Uterus (tissue), 2 donors: ENCODE measurements at regions not wholly inside any gene's neighbourhood (a gene's known extent, or its start where the extent isn't known, plus 50 kb on each side); places are given as distances from the start of the nearest gene placed in this dataset.

Source experiments
- CTCF ChIP-seq, 4 experiments: fragments of 200-600 bp in 2 of 4; fragments of 450-650 bp in 2 of 4; sonication (generic) in 2 of 4; IDR thresholded peaks; one replicate each; pipeline ENCODE4 v1.5.1; 2016 to 2019; ENCODE audit warnings: antibody characterized with exemption in 4 of 4, mild to moderate bottlenecking in 2 of 4, moderate library complexity in 1 of 4
- POLR2A ChIP-seq, 2 donors: fragments of 450-650 bp; IDR thresholded peaks; one replicate each; pipeline ENCODE4 v1.6.1; 2016; ENCODE audit warnings: antibody characterized with exemption in 2 of 2, mild to moderate bottlenecking in 1 of 2, moderate library complexity in 1 of 2

DNA sequence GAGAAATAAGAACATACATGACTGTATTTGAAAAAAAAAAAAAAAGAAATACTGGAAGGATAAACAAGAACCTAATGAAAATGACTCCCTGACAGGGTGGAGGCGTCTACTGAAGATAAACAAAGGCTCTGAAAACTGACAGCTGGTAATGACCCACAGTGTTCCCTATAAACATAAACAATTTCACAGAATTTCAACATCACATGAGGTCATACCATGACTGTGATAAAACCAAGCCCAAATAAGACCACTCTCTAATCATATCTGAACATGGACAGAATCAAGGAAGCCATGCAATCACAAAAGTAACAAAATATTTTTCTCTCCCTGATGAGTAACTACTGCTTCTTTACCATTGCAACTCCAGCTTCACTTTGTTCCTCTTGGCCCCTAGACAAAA, 159.3 kb downstream of the FAM124B start:
- TF ChIP-seq CTCF (IDR thresholded peaks at IDR 0.05) (no peak), POLR2A (IDR thresholded peaks at IDR 0.05) (no peak)
